Erythroblast (primary cell): ENCODE measurements at regions not wholly inside any gene's neighbourhood (a gene's known extent, or its start where the extent isn't known, plus 50 kb on each side); places are given as distances from the start of the nearest gene placed in this dataset.

Source experiments
- GATA1 ChIP-seq: IDR thresholded peaks from 2 replicates; pipeline ENCODE4 v1.6.1; 2011; ENCODE audit warnings: low read depth, mild to moderate bottlenecking, control low read depth, low read length, moderate library complexity
- POLR2A ChIP-seq: IDR thresholded peaks from 2 replicates; pipeline ENCODE4 v1.6.1; 2011; ENCODE audit warnings: mild to moderate bottlenecking, low read length

GRCh38 chr12:87758271-87758670 lies 270.9 kb downstream of the C12orf50 start:
- TF ChIP-seq POLR2A = no peak
- no peak for TF ChIP-seq GATA1
